ENCODE measurements at regions not wholly inside any gene's neighbourhood (a gene's known extent, or its start where the extent isn't known, plus 50 kb on each side); places are given as distances from the start of the nearest gene placed in this dataset.

DNA sequence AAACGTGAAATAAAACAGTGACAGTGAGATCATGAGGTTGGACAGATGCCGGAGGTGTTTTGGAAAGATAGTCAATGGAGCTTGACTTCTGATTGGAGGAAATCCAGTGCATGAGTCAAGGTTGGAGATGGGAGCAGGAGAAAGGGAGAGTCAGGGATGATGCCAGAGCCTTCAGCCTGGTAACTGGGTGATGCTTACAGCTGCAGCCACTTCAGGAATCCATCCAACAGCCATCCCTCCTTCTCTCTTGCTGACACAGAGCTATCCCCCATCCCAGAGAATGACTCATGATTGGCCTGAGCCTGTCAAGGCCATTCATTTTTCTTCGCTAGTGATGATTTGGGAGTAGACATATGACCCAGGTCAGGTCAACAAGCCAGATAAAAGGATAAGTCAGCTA, 112.8 kb downstream of the SAMD5 start:
- no peak for DNase-seq (ENCODE audit: low read depth)

DNA sequence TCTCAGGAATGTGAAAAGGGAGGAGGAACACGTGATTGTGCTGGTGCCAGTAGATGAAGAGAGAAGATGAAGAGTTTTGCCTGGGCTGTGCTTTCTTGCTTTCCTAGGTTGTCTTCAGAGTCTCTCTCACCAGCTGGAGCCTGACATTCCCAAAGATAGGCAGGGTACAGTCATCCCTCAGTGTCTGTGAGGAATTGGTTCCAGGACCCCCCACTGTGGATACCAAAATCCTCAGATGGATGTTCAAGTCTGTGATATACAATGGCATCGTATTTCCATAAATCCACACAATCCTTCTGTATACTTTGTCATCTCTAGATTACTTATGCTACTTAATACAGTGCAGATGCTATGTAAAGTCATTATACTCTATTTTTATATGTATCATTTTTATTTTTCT, 113.5 kb downstream of the SAMD5 start:
- DNase-seq (ENCODE audit: low read depth), result no peak

DNA sequence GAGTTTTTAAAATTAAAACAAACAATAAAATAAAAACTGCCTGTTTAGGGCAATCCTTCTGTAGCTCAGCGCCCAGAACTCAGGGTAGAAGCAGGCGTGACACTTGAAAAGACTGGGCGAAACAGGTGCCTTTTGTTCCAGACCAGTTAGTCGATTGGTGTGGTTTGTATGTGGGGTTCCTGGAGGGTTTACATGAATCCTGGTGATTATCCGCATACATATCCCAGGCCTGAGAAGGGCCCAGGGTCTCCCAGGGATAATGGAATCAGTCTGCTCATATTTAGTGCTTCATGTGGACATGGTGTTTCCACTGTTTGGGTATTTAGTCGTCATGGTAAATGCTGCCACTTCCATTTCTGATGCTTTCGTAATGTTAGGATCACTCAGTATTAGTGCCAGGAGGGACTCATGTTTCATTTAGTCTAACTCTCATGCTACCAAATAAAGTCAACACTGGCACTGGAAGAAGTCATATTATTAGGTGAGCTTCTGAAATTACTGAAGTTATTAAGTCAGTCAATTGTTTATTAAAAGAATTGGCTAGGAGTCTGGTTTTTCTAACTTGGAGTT, 116.5 kb downstream of the SAMD5 start:
- DNase-seq (ENCODE audit: low read depth), result no peak

DNA sequence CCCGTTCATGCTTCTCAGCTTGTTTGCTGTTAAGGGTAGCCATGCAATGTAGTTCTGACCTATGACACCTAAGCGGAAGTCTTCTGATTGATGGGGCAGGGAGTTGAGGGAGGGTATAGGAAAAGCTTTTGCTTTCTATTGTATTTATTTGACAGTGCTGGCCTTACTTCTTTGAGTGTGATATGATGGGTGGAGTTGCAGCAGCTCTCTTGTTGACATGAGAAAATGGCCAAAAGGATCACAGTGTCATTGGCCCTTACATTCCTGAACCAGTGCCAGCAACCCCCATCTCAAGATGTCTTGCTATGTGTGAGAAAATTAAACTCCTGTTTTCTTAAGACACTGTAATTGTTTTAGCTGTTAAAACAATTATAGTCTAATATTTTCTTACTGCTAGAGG, 117.5 kb downstream of the SAMD5 start:
- DNase-seq (ENCODE audit: low read depth), result no peak

DNA sequence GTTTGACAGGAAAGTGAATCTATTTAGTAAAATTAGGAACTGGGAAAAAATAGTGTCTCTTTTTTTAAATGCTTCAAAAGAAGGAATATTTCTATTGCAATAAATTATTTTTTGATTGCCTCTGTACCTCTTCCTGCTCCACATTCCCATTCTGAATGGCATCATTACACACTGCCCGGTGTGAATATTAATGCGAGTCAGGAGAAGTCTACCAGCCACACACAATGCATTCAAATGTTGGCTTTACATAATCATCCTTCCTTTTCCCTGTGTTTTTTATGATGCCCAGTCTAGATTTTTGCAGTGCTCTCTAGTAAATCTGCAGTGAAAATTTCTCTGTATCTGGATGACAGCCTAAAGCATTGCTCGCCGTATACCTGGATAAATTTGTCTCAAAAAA, 118.9 kb downstream of the SAMD5 start:
- no peak for DNase-seq (ENCODE audit: low read depth)

GRCh38 chr6:147633191-147633590, 124.7 kb downstream of the SAMD5 start:
- DNase-seq (ENCODE audit: low read depth), result no peak

- DNase-seq (ENCODE audit: low read depth), result no peak
These were observed 129.2 kb downstream of the SAMD5 start for GRCh38 chr6:147637620-147638195.

DNA sequence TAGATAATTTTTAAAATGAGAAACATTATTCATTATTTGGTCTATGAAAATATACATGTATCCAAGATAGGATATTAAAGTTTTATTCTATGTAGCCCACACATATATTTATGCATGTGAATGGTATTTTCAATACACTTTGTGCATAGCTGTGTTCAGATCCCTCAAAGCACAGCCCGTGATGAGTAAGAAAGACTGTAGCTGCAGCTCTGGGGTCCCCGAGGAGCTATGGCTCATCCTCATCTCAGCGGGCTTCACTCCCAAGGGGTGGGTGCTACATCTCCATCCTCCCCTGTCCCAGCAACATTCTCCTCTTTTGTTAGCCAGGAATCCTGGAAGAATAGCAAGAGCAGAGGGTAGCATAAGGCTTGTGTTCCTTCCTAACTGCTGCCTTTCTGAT, 130.8 kb downstream of the SAMD5 start:
- no peak for DNase-seq (ENCODE audit: low read depth)

DNA sequence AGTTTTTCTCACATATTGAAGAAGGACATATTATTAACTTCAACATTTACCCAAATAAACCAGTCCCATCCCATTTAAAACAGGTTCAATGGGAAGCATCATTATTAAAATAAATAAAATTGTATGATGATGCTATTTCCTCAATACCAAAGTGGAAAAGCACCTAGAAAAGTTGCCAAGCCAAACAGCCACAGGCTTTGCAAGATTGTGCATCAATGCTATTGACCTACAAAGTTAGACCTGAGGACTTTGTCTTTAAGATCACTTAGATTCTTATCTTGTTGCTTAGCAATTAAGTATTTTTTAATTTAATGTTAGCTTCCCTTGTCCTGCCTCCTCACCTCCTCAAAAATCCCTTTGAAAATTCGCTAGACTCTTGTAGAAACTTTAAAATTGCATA, 132.1 kb downstream of the SAMD5 start:
- no peak for DNase-seq (ENCODE audit: low read depth)

GRCh38 chr6:147641511-147641910, 133.0 kb downstream of the SAMD5 start:
- DNase-seq (ENCODE audit: low read depth), result no peak

- DNase-seq (ENCODE audit: low read depth), result no peak
These were observed 134.0 kb downstream of the SAMD5 start for GRCh38 chr6:147642458-147642857.

GRCh38 chr6:147643341-147644200, 135.1 kb downstream of the SAMD5 start:
- DNase-seq (ENCODE audit: low read depth), result no peak

DNA sequence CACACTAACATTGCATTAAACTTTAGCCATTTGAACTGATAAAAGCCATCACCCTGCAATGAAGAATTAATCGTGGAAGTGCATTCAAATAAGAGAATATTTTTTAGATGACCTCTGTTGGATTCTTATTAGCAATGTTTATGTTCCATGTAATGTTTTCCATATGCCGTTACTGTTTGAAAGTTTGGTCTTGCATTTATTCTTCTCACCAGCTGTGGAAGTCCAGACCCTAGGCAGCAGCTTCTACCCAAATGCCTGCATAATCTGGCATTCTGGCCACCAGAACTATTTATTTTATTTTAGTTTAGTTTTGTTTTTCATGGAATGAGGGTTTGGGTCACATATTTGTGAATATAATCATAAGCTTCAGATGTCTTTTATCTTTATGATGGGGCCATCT, 140.4 kb downstream of the SAMD5 start:
- DNase-seq (ENCODE audit: low read depth), result no peak

GRCh38 chr6:147651249-147652063, 143.0 kb downstream of the SAMD5 start:
- no peak for DNase-seq (ENCODE audit: low read depth)

DNA sequence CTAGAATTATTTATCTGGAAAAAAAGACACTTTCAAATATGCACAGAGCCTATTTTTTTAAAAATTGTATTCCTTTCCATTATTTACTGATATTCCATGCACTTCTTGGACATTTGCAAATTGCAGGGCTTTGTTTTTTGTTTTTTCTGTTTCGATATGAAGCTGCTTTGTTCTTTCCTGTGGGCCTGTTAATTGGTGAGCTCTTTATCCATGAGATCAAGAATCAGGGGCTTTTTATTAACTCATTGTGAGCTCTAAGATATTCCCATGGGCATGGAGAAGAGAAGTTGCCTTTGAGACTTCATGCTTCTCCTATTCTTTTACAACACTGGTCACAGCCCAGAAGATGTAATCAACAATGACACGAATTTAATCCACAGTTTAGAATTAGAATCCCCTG, 145.1 kb downstream of the SAMD5 start:
- no peak for DNase-seq (ENCODE audit: low read depth)

- no peak for DNase-seq (ENCODE audit: low read depth)
These were observed 145.8 kb downstream of the SAMD5 start for GRCh38 chr6:147654103-147654845.

GRCh38 chr6:147660334-147661311, 152.1 kb downstream of the SAMD5 start:
- no peak for DNase-seq (ENCODE audit: low read depth)

- DNase-seq (ENCODE audit: low read depth), result no peak
These were observed 154.2 kb downstream of the SAMD5 start for GRCh38 chr6:147662646-147663045.

- DNase-seq (ENCODE audit: low read depth), result no peak
These were observed 155.6 kb downstream of the SAMD5 start for GRCh38 chr6:147664092-147664491.

GRCh38 chr6:147666255-147666654, 157.8 kb downstream of the SAMD5 start:
- no peak for DNase-seq (ENCODE audit: low read depth)

DNA sequence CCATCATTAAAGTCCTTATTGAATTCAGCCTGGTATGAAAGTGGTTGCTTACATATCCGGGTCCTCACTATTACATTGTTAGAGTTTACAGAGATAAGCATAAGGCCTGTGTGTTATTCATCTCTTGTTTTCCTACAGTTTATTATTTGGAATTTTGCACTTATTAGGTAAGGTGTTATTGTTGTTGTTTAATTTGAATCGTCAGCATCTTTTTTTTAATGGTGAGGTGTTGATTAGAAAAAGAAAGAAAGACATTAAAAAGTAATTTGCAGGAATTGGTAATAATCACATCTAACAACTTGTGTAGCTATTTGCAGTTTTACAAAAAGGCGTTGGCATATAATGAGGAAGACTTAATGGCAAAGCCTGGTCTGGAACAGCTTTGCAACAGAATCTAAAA, 158.6 kb downstream of the SAMD5 start:
- DNase-seq (ENCODE audit: low read depth), result no peak

Measured in non-pigmented ciliary epithelial cell (primary cell).